ENCODE measurements at regions not wholly inside any gene's neighbourhood (a gene's known extent, or its start where the extent isn't known, plus 50 kb on each side); places are given as distances from the start of the nearest gene placed in this dataset.

DNA sequence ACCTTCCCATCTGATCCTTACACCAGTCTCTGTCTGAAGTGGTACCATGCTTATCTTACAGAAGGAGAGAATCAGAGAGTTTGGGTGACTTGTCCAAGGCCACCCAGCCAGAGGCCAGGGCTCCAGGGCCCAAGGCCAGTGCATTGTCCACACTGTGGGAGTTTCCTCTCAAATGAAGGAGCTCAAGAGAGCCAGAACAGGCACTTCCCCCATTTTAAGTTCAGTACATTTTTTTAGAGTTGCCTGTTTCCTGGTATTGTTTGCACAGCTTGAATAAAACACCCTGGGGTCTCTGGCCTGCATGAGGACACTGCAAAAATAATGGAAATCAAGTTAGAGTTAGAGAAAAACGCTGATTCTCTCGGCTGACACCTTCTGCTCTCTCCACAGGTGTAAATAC lies 284.0 kb downstream of the SQOR start:
- TF ChIP-seq CTCF (conservative IDR thresholded peaks at IDR 0.05; ENCODE audit: low read depth, low read length): no peak
- no peak overlapping the region for H3K4me3 ChIP-seq (ENCODE audit: low read depth, low read length)
- no peak for DNase-seq (ENCODE audit: low read depth)

DNA sequence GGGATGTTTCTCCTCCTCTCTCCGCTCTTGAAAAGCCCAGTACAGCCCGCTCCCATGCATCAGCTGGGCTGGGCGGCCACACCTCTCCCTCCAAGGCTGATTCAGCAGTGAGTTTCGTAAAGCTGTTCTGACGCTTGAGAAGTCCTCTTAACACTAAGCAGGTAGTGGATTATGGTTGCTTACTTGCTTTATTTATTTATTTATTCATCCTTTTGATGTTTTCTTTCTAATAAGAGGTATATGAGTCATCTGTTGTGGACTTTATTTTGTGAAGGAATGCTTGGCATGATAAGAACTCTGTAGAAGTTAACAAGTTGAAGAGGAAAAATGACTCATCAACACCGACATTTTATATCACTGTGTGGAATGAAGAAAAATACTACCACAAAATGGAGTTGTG lies 285.0 kb downstream of the SQOR start:
- TF ChIP-seq CTCF (conservative IDR thresholded peaks at IDR 0.05; ENCODE audit: low read depth, low read length): no peak
- peak; percentile 7 for DNase-seq (ENCODE audit: low read depth)
- no peak overlapping the region for H3K4me3 ChIP-seq (ENCODE audit: low read depth, low read length)

GRCh38 chr15:45921376-45921775 lies 286.5 kb downstream of the SQOR start:
- DNase-seq (ENCODE audit: low read depth): no peak
- no peak for TF ChIP-seq CTCF (conservative IDR thresholded peaks at IDR 0.05; ENCODE audit: low read depth, low read length)

GRCh38 chr15:45921978-45922377 lies 287.1 kb downstream of the SQOR start:
- H3K4me3 ChIP-seq (ENCODE audit: low read depth, low read length): no peak overlapping the region
- TF ChIP-seq CTCF (conservative IDR thresholded peaks at IDR 0.05; ENCODE audit: low read depth, low read length): no peak
- DNase-seq (ENCODE audit: low read depth): no peak

More at GRCh38 chr15:45921376-45921775, 286.5 kb downstream of the SQOR start:
- no peak overlapping the region for H3K4me3 ChIP-seq (ENCODE audit: low read depth, low read length)

DNA sequence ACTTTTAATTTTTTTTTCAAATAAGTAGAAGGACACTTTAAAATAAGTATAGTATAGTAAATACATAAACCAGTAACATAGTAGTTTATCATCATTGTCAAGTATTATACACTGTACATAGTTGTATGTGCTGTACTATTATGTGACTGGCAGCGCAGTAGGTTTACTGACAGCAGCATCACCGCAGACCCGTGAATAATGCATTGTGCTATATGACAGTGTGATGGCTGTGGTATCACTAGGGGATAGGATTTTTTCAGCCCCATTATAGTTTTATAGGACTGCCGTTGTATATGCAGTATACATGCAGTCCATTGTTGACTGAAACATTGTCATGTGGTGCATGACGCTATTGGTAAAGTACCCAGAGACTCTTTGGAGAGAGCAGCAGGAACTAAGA lies 306.5 kb downstream of the SQOR start:
- no peak for TF ChIP-seq CTCF (conservative IDR thresholded peaks at IDR 0.05; ENCODE audit: low read depth, low read length)
- no peak overlapping the region for H3K4me3 ChIP-seq (ENCODE audit: low read depth, low read length)
- DNase-seq (ENCODE audit: low read depth): no peak

- DNase-seq (ENCODE audit: low read depth): no peak
- no peak for TF ChIP-seq CTCF (conservative IDR thresholded peaks at IDR 0.05; ENCODE audit: low read depth, low read length)
- no peak overlapping the region for H3K4me3 ChIP-seq (ENCODE audit: low read depth, low read length)
These were observed 308.4 kb downstream of the SQOR start for GRCh38 chr15:45943240-45943639.

GRCh38 chr15:45946111-45946510 lies 311.3 kb downstream of the SQOR start:
- no peak for DNase-seq (ENCODE audit: low read depth)
- TF ChIP-seq CTCF (conservative IDR thresholded peaks at IDR 0.05; ENCODE audit: low read depth, low read length): no peak
- no peak overlapping the region for H3K4me3 ChIP-seq (ENCODE audit: low read depth, low read length)

All from choroid plexus epithelial cell (primary cell).